K562 (cell line): ENCODE measurements at regions not wholly inside any gene's neighbourhood (a gene's known extent, or its start where the extent isn't known, plus 50 kb on each side); places are given as distances from the start of the nearest gene placed in this dataset.
"Not testable (repeated sequence)": the region's sequence is repeated elsewhere in the genome, so short reads cannot be mapped to it uniquely, and the experiment has no call there.

Source experiments
- ATAC-seq: fragments of 200-7000 bp; cut with Tn5 transposase; 3 replicates; pipeline ENCODE4 v1.9.1; 2020; ENCODE audit warnings: moderate library complexity
- BruUV-seq: library from RNA; stranded (reverse); fragments of 400-500 nt; replicated peaks from 2 replicates; lab custom pipeline; 2021; lab: Mats Ljungman, UMichigan
- CTCF ChIA-PET: fragments of 300-600 bp; formaldehyde crosslinking; extraction: SDS; loops from one replicate; lab custom pipeline; 2021; ENCODE audit warnings: low intra/inter-chr PET ratio; lab: Yijun Ruan, JAX
- POLR2A ChIA-PET: fragments of 300-600, 350-650 bp; sonication (Branson Sonifier 250); formaldehyde crosslinking; extraction: SDS; loops from one replicate; lab custom pipeline; 2021; ENCODE audit warnings: antibody characterized with exemption, inconsistent platforms; lab: Yijun Ruan, JAX
- DNase-seq, 4 experiments: peaks; one replicate each; pipeline versions ENCODE4 v3.0.0 to v3.0.0-alpha.2; 2011 to 2018; ENCODE audit warnings: low spot score in 3 of 4, mixed read lengths in 3 of 4; ENCODE audit errors: extremely low read depth in 1 of 4
- FAIRE-seq: peaks from 2 replicates; lab custom pipeline; 2011; peaks lifted over from hg19 to GRCh38; lab: Jason Lieb, UNC
- H2AFZ ChIP-seq: 2 replicates; pipeline ENCODE4 v1.6.0; 2011; ENCODE audit warnings: low read depth, low read length, control low read depth, inconsistent platforms
- H3K27ac ChIP-seq: fragments of 200-600 bp; 3 replicates; pipeline ENCODE4 v1.8.0; 2011; ENCODE audit warnings: low read depth, mild to moderate bottlenecking, control low read depth, inconsistent platforms, low read length, moderate library complexity, mixed read lengths; ENCODE audit errors: extremely low read depth
- H3K27me3 ChIP-seq, 2 experiments: fragments of 300-600 bp in 1 of 2; 2 replicates in 1 of 2; 3 replicates in 1 of 2; pipeline versions ENCODE4 v1.6.0 to v1.8.0; 2011; ENCODE audit warnings: inconsistent platforms in 2 of 2, low read length in 2 of 2, mild to moderate bottlenecking in 1 of 2, mixed read lengths in 1 of 2, moderate library complexity in 1 of 2; ENCODE audit not compliant: control insufficient read depth in 2 of 2, insufficient read depth in 2 of 2
- H3K36me3 ChIP-seq: fragments of 300-600 bp; 3 replicates; pipeline ENCODE4 v1.8.0; 2011; ENCODE audit warnings: mild to moderate bottlenecking, low read length, inconsistent platforms; ENCODE audit not compliant: control insufficient read depth, insufficient read depth
- H3K4me1 ChIP-seq, 2 experiments: fragments of 200-600 bp in 1 of 2; replicated peaks in 1 of 2; 2 replicates in 1 of 2; 3 replicates in 1 of 2; pipeline versions ENCODE4 v1.5.1 to v1.8.0; 2011; ENCODE audit warnings: inconsistent platforms in 2 of 2, low read length in 2 of 2, mild to moderate bottlenecking in 1 of 2, mixed read lengths in 1 of 2, moderate library complexity in 1 of 2; ENCODE audit not compliant: control insufficient read depth in 2 of 2, insufficient read depth in 2 of 2
- H3K4me2 ChIP-seq: 2 replicates; pipeline ENCODE4 v1.6.1; 2011; ENCODE audit warnings: low read length, control low read depth, inconsistent platforms, mixed read lengths; ENCODE audit not compliant: insufficient read depth
- H3K4me3 ChIP-seq: fragments of 200-600 bp; sonication (generic), shearing (Covaris generic); 2 replicates; pipeline ENCODE4 v1.5.1; 2016; ENCODE audit warnings: control low read depth, inconsistent platforms
- H3K79me2 ChIP-seq: fragments of 200-600 bp; 3 replicates; pipeline ENCODE4 v1.8.0; 2011; ENCODE audit warnings: low read length, inconsistent platforms; ENCODE audit not compliant: control insufficient read depth, insufficient read depth
- H3K9ac ChIP-seq, 2 experiments: 2 replicates each; pipeline versions ENCODE4 v1.6.0 to v1.6.1; 2011; ENCODE audit warnings: low read depth in 2 of 2, low read length in 2 of 2, control low read depth in 1 of 2, inconsistent platforms in 1 of 2, mild to moderate bottlenecking in 1 of 2, mixed read lengths in 1 of 2; ENCODE audit not compliant: insufficient read depth in 1 of 2
- H3K9me1 ChIP-seq: one replicate; pipeline ENCODE4 v1.6.0; 2011; ENCODE audit warnings: inconsistent platforms, mild to moderate bottlenecking, low read length, moderate library complexity; ENCODE audit not compliant: control insufficient read depth, insufficient read depth
- H3K9me3 ChIP-seq: replicated peaks from 2 replicates; pipeline ENCODE4 v1.5.1; 2011; ENCODE audit warnings: low read depth, low read length, inconsistent platforms; ENCODE audit not compliant: control insufficient read depth, insufficient read depth
- H4K20me1 ChIP-seq: replicated peaks from 2 replicates; pipeline ENCODE4 v1.6.1; 2011; ENCODE audit warnings: low read length, inconsistent platforms, mixed read lengths; ENCODE audit not compliant: control insufficient read depth, insufficient read depth
- CREB5 ChIP-seq: fragments of 250-450 bp; sonication (Bioruptor Pico); IDR thresholded peaks from 2 replicates; pipeline ENCODE4 v1.5.0; 2020; ENCODE audit warnings: mild to moderate bottlenecking
- REST ChIP-seq, 2 experiments: fragments of 450-650 bp; formaldehyde crosslinking in 1 of 2; IDR thresholded peaks; 2 replicates each; pipeline versions ENCODE4 v1.4.0 to v1.6.1; 2014 to 2020; ENCODE audit warnings: mild to moderate bottlenecking in 2 of 2, borderline replicate concordance in 1 of 2, low read depth in 1 of 2
- WGBS: fragments of 100-300 bp; shearing (Covaris generic); methylation state at CpG from one replicate; pipeline ENCODE4 v1.1.6; 2016; ENCODE audit warnings: low coverage, mixed read lengths; ENCODE audit not compliant: insufficient coverage; ENCODE audit errors: missing lambda C conversion rate; 5-methylcytosine and 5-hydroxymethylcytosine counted together
- in situ Hi-C: fragments of 300-500 bp; cut with MboI; formaldehyde crosslinking; loops from 4 replicates; pipeline ENCODE4 v1.15.0; 2018; ENCODE audit warnings: inconsistent platforms, mixed read lengths
- intact Hi-C: fragments of 100-400 bp; cut with micrococcal nuclease; formaldehyde crosslinking; loops from 2 replicates; pipeline ENCODE4 v1.14.2; 2022

GRCh38 chr4:135411251-135411650, 1209.7 kb upstream of the PABPC4L start (continued):
- TF ChIP-seq CREB5 (CRISPR knock-in tag) (no peak), REST (IDR thresholded peaks at IDR 0.05; ENCODE audit: borderline replicate concordance) (no peak), REST (CRISPR knock-in tag; IDR thresholded peaks at IDR 0.05; ENCODE audit: low read depth) (no peak)

GRCh38 chr4:135409261-135409660, 1207.7 kb upstream of the PABPC4L start:
- ATAC-seq, H3K9me3 ChIP-seq, POLR2A ChIA-PET, CTCF ChIA-PET, in situ Hi-C loops, BruUV-seq, H3K9me1 ChIP-seq, FAIRE-seq, H2AFZ ChIP-seq, H3K27me3 ChIP-seq, H3K9ac ChIP-seq, H3K4me1 ChIP-seq, H3K4me2 ChIP-seq, H3K36me3 ChIP-seq, intact Hi-C loops, H3K27ac ChIP-seq, H3K4me3 ChIP-seq, H3K79me2 ChIP-seq, DNase-seq, H4K20me1 ChIP-seq: not testable (repeated sequence)
- WGBS, result 4% methylated on average over 4 of the region's 4 CpGs
